Left cardiac atrium (tissue), 4 donors: ENCODE measurements at regions not wholly inside any gene's neighbourhood (a gene's known extent, or its start where the extent isn't known, plus 50 kb on each side); places are given as distances from the start of the nearest gene placed in this dataset.
"Not testable (repeated sequence)": the region's sequence is repeated elsewhere in the genome, so short reads cannot be mapped to it uniquely, and the experiment has no call there.

Experiments
- ATAC-seq, 2 donors: fragments of 200-7000 bp; cut with Tn5 transposase; one replicate each; pipeline ENCODE4 v1.9.1; 2020; ENCODE audit warnings: mild to moderate bottlenecking in 2 of 2, moderate library complexity in 2 of 2
- DNase-seq: peaks from one replicate; pipeline ENCODE4 v3.0.0-alpha.2; 2020
- intact Hi-C, 2 donors: fragments of 100-400 bp; cut with DNase I; formaldehyde crosslinking; loops; one replicate each; pipeline versions ENCODE4 v1.14.1 to v1.15.1; 2022 to 2023
- donor health status: DM: no; HTN: yes; CAD: no.
- donor health status: DM: no; HTN: yes; CAD: no; lungs with severe emphysema.
- donor health status: DM: yes; HTN: yes; CAD: no.
- donor health status: Dilated cardiomyopathy.

DNA sequence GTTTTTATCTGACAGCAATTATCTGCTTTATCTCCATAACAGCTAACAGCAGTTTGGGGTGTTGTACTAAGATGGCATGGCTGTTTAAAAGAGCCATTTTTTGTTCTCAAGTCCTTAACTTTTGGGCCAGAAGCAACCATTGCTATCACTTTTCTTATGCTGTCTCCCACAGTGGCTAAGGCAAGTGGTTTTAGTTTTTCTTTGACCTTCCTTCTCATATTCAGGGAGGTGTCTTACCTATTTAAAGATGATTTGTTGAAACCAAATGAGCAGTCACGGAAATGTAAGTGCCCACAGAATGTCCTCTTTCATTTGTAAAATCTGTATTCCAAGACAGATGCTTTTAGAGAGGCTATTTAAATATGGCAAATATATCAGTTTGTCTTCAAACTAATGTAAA is 96.8 kb upstream of the USP15 start:
- intact Hi-C loops, result no loop called here
- DNase-seq (no peak), ATAC-seq (no peak)

DNA sequence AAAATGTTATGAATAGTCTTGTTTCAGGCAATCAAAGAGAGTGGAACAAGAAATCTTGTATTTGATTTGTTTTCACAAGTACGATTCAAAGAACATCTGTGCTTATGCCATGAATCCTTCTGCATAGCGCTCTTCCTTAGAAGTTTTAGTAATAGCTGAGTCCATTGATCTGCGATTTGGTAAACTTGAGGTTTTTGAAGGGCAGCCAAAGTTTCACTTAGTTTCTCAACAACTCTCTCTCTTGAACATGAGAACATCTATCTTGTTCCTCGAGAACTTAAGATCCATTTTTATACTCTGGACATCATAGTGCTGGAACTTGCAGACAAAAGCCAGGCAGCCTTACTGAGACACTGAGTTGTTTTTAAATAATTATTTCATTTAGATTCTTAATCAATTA is 96.2 kb upstream of the USP15 start:
- intact Hi-C loops, result no loop called here
- ATAC-seq, result no peak

DNA sequence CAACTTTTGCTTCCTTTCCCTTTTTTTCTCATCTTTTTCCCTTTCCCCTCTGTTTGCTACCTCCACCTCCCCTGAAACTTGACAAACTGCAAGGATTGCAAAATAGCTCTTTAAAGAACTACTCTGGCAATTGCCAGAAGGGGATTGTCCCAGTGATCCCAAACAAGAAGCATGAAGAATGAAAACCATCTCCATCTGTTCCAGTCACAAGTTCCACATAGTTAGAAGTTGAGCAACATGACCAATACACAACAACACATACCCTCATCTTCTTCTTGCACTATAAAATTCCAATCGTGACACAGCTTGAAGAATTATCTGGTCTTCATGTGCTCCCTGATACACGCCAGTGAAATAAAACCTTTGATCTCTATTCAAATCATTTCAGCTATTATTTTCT is 93.7 kb upstream of the USP15 start:
- DNase-seq (no peak), ATAC-seq (no peak)
- intact Hi-C loops, result no loop called here

More for the DNA sequence above, 96.2 kb upstream of the USP15 start:
- no peak for DNase-seq

DNA sequence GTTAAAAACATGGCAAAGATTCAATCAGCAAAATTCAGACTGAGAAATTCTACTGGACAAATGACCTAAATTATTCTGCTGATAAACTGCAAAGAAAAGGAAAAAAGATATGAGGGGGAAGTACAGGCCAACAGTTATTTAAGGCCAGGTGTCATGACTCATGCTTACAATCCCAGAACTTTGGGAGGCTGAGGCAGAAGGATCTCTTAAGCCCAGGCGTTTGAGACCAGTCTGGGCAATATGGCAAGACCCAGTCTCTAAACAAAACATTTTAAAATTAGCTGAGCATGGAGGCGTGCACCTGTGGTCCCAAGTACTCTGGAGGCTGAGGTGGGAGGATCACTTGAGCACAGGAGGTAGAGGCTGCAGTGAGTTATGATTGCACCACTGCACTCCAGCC is 91.8 kb upstream of the USP15 start:
- no peak for DNase-seq
- ATAC-seq, result no peak
- intact Hi-C loops, result no loop called here

DNA sequence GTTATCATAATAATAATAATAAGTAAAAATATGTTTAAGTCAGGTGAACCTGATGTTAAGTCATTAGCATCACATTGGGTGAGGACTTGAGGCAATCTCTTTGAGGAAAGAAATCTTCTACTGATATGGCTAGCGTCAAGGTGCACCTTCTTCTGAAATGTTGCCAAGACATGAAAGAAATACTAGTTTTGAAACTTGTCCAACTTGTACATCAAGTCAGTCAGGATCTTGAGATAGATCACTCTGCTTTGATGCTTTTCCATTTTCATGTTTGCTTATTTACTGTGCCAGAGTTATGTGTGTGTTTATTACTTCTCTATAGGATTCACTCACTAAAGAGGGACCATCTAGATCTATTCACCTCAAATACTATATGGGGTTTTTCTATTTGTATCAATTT is 90.0 kb upstream of the USP15 start:
- no peak for ATAC-seq
- intact Hi-C loops, result no loop called here
- no peak for DNase-seq

DNA sequence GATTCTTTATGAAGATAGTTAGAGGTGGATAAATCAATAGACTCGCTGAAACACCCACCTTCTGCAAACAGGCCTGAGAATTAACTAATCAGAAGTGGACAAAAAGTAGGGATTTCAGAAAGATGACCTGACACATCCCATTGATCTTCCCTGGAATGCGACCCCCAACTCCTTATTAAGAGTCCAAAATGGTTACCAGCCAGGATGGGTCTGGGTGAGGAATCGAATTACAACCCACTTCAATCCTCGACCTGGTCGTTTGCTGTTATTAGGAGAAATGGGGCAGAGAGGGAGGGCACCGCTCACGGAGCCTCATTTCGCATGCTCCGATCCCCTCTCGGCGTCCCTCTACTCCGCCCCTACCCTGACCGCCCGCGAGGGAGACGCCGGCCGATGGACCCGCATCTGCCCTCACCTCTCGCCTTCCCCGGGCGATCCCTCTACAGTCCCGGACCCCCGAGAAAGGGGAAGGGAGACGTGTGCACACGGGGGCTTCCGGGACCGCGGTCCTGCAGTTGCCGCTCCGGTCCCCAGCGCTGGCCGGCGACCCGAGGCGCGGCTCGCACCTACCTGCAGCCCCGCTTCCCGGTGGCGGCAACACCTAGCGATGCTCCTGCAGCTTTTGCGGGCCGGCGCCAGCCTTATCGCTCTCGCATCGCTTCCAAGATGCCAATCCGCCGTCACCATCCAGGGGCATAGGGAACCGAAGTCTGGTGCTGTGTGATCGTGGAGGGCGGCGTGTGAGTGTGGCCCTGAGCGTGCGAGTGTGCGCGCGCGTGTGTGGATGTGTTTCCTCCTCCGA is 69.3 kb upstream of the USP15 start:
- DNase-seq, result no peak
- intact Hi-C loops, result no loop called here
- peak in 1 of 2 donors; percentile 8 for ATAC-seq

DNA sequence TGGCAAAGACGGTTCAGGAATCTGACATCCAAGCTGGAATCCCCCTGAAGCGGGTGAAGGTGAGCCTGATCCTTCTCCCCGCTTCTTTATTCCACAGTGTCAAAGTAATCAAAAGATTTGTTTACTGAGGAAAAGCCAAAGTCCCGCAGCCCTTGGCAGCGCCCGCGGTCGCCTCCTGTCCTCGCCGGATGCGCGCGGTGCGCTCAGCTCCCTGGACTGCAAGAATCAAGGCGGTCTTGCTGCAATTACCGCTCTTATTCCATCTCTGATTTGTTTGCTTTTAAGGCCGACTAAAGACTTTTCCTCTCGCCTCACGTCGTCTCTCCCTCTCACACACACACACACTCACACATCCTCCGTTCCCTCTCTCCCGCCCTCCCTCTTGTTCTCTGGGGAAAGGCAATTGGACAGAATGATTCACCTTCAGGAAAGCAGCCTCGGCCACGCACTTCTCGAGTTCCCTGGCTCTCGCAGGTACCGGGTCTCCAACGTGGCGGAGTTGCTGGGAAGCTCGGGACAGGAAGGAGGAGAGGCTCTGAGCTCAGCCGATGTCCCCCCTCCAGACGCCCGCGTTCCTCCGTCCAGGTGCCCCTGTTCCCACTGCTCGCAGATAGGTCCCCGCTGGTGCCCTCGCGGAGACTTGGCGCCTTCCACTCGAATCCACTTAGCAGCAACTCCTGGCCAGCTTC is 68.6 kb upstream of the USP15 start:
- peak; percentile 21 for DNase-seq
- intact Hi-C loops, result no loop called here
- peak; percentile 39 to 78 for ATAC-seq

DNA sequence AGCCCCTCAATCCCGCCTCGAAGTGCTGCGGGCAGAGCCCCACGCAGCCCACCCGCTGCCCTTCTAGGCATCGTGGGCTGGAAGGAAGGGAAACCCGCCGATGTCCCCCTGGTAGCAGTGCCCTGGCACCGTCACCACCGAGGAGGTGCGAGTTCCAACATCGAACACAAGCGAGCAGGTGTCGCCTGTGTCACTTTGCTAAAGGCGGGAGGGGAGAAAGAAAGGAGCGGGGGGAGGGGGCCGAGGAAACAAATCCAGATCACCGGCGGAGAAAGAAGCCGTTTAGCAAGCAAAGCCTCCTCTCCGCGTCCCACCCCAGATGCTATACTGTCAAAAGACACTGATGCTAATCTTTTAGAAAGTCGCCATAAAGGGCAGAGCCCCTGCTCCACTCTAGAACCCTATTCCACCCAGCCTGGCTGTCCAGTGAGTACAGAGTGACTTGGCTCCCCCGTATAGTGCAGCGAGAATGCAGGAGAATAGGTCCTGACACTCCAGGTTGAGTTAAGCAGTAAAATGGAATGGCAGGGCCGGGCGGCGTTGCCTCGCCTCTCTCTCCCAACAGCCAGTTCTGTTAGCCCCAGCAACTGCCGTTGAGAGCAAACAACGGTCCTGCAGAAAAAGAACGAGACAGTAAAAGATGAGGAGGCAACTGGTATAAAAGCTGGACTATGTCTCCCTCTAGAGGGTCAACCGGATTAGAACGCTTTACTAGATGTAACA is 67.9 kb upstream of the USP15 start:
- ATAC-seq, result peak; percentile 87 to 95
- DNase-seq, result peak; percentile 28
- intact Hi-C loops, result no loop called here

DNA sequence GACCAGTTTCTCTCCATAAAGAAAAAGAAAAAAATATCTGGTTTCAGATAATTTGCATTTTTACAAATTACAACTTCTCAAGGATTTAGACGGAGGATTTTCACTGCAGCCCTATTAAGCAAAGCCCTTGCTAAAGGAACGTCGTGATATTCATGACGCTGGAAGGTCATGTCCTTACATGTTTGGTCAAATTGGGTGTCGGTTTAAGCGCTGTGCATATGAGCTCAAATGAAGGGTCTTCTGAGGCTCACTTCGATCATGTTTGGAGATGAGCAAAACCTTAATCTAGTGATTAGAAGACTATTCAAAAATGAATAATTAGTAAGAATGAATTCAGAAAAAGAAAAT is 67.3 kb upstream of the USP15 start:
- ATAC-seq, result no peak
- no peak for DNase-seq
- intact Hi-C loops, result no loop called here

DNA sequence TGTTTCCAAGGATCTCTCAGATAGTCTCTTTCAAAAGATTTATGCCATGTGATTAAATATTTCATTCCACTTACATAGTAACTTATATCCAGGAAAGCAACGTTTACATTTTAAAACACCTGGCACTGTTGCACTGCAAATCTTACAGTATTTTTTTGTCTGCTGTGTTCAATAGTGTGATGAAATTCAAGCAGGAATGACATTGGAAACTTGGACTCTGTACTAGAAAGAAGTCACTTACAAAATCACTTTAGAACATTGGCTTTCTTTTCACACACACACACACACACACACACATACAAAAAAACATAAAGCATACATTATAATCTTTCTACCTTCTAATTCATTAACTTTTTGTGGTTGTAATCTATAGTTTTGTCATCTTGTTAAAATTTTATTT is 66.2 kb upstream of the USP15 start:
- DNase-seq (no peak), ATAC-seq (no peak)
- intact Hi-C loops, result no loop called here

DNA sequence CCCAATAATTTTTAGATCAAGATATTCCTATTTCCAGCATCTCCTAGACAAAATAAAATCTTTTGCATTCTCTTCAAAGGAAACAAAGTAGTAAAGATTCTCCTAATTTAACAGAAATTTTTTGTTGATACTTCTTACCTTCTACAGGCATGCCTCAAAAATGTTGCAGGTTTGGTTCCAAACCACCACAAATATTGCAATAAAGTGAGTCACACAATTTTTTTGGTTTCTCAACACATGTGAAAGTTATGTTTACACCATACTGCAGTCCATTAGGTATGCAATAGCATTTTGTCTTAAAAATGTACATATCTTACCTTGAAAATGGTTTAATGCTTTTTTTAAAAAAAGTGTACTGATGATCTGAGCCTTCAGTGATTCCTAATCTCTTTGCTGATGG is 65.6 kb upstream of the USP15 start:
- ATAC-seq (no peak), DNase-seq (no peak)
- intact Hi-C loops, result no loop called here

DNA sequence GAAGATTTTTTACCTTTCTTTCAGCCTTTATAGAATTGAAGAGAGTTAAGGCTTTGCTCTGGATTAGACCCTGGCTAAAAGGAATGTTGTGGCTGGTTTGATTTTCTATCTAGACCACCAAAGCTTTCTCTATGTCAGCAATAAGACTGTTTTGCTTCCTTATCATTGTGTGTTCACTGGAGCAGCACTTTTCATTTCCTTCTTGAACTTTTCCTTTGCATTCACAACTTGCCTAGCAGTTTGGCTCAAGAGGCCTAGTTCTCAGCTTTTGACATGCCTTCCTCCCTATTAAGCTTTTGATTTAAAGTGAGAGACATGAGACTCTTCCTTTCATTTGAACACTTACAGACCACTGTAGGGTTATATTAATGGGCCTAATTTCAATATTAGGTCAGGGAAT is 64.1 kb upstream of the USP15 start:
- intact Hi-C loops, result no loop called here
- ATAC-seq (no peak), DNase-seq (no peak)

DNA sequence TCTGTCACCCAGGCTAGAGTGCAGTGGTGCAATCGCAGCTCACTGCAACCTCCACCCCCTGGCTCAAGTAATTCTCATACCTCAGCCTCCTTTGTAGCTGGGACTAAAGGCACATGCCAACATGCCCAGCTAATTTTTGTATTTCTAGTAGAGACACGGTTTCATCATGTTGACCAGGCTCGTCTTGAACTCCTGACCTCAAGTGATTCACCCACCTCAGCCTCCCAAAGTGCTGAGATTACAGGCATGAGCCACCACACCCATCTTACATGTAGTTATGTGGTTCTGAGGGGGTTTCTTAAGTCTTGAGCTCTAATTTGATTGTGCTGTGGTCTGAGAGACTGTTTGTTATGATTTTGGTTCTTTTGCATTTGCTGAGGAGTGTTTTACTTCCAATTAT is 57.3 kb upstream of the USP15 start:
- ATAC-seq, DNase-seq, intact Hi-C loops: not testable (repeated sequence)

DNA sequence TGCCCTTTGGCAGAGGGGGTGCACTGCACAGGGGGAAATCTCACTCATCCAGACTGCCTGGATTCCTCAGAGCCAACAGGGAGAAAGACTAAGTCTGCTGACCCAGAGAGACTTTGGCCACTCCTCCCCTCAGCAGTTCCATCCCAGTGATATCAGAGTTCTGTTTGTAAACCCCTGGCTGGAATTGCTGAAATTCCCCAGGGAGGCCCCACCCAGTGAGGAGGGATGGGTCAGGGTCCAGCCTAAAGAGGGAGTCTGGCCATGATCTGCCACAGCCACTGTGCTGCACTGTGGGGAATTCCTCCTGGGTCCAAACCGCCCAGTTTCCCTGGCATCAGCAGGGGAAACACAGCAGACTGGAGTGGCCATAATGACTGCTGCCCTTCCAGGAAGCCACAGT is 54.9 kb upstream of the USP15 start:
- ATAC-seq (no peak), DNase-seq (no peak)
- intact Hi-C loops, result no loop called here

DNA sequence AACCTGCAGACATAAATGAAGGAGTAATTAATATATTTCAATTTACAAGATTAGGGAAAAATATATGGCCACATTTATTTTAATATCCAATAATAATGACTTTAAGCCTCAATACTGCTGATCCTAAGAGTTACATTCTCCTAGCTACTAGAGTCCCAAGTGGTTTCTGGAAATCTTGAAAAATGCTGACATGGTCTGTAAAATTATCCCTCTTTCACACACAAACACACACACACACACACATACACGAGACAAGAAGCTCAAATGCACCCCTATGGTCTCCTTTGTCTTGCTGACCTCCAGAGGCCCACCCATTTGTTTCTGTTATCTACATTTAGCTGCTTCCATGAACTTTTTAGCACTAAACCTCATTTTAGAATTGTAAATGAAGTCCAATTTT is 53.0 kb upstream of the USP15 start:
- DNase-seq (no peak), ATAC-seq (no peak)
- intact Hi-C loops, result no loop called here
